SK-N-SH (cell line): ENCODE measurements at regions not wholly inside any gene's neighbourhood (a gene's known extent, or its start where the extent isn't known, plus 50 kb on each side); places are given as distances from the start of the nearest gene placed in this dataset.

Source experiments
- FOXJ3 ChIP-seq: sonication (generic); formaldehyde crosslinking; IDR thresholded peaks from 2 replicates; pipeline ENCODE4 v1.5.1; 2020; ENCODE audit warnings: mild to moderate bottlenecking, missing genetic modification reagents
- POLR2AphosphoS5 ChIP-seq: IDR thresholded peaks from 2 replicates; pipeline ENCODE4 v1.6.1; 2012; ENCODE audit warnings: low read depth, low read length
- YY1 ChIP-seq: IDR thresholded peaks from 2 replicates; pipeline ENCODE4 v1.4.0; 2012; ENCODE audit warnings: low read depth, mild to moderate bottlenecking
- ZBTB33 ChIP-seq: IDR thresholded peaks from 2 replicates; pipeline ENCODE4 v1.4.0; 2012; ENCODE audit warnings: low read depth, borderline replicate concordance
- TF ChIP-seq, protein P1 (sequence below): fragments of 200-600 bp; sonication (generic); IDR thresholded peaks from 2 replicates; pipeline ENCODE4 v1.6.1; 2017; ENCODE audit warnings: antibody characterized with exemption, mild to moderate bottlenecking, moderate library complexity

GRCh38 chr4:151565583-151565982 is 156.6 kb downstream of the FHIP1A start:
- TF ChIP-seq POLR2AphosphoS5 (no peak), ZBTB33 (no peak), FOXJ3 (CRISPR knock-in tag) (no peak), YY1 (no peak)
- TF ChIP-seq, protein P1, sequence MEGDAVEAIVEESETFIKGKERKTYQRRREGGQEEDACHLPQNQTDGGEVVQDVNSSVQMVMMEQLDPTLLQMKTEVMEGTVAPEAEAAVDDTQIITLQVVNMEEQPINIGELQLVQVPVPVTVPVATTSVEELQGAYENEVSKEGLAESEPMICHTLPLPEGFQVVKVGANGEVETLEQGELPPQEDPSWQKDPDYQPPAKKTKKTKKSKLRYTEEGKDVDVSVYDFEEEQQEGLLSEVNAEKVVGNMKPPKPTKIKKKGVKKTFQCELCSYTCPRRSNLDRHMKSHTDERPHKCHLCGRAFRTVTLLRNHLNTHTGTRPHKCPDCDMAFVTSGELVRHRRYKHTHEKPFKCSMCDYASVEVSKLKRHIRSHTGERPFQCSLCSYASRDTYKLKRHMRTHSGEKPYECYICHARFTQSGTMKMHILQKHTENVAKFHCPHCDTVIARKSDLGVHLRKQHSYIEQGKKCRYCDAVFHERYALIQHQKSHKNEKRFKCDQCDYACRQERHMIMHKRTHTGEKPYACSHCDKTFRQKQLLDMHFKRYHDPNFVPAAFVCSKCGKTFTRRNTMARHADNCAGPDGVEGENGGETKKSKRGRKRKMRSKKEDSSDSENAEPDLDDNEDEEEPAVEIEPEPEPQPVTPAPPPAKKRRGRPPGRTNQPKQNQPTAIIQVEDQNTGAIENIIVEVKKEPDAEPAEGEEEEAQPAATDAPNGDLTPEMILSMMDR: no peak
